ENCODE measurements at regions not wholly inside any gene's neighbourhood (a gene's known extent, or its start where the extent isn't known, plus 50 kb on each side); places are given as distances from the start of the nearest gene placed in this dataset.

DNA sequence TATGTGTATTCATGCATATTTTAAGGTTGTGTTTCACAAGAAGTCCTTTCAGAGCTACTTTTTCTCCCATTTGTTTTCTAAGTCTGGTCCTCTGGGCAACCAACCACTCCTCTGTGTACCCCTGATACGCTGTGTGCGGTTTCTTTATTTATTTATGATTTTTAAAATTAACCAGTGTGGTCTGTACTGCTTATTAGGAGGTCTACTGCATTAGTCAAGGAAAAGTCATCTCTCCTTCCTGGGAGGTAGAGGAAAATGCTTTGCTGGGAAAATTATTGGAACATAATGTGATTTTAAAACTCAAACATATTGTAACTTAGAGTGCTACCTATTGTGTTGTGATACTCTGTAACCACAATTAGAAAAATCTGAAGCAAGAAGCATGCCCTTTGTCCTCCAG is 1404.3 kb downstream of the SUCLG1 start:
- Histone ChIP-seq H3K36me3 (no peaks in the 10 kb centered on the region), H3K4me3 (ENCODE audit: low read depth, low read length) (no peak overlapping the region), H3K9me3 (no peaks in the 10 kb centered on the region), H3K4me1 (no peaks in the 10 kb centered on the region), H3K27me3 (no peaks in the 10 kb centered on the region)
- TF ChIP-seq, protein P1, sequence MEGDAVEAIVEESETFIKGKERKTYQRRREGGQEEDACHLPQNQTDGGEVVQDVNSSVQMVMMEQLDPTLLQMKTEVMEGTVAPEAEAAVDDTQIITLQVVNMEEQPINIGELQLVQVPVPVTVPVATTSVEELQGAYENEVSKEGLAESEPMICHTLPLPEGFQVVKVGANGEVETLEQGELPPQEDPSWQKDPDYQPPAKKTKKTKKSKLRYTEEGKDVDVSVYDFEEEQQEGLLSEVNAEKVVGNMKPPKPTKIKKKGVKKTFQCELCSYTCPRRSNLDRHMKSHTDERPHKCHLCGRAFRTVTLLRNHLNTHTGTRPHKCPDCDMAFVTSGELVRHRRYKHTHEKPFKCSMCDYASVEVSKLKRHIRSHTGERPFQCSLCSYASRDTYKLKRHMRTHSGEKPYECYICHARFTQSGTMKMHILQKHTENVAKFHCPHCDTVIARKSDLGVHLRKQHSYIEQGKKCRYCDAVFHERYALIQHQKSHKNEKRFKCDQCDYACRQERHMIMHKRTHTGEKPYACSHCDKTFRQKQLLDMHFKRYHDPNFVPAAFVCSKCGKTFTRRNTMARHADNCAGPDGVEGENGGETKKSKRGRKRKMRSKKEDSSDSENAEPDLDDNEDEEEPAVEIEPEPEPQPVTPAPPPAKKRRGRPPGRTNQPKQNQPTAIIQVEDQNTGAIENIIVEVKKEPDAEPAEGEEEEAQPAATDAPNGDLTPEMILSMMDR (IDR thresholded peaks at IDR 0.05; ENCODE audit: low read depth, low read length), result no peak
- DNase-seq, result no peak

DNA sequence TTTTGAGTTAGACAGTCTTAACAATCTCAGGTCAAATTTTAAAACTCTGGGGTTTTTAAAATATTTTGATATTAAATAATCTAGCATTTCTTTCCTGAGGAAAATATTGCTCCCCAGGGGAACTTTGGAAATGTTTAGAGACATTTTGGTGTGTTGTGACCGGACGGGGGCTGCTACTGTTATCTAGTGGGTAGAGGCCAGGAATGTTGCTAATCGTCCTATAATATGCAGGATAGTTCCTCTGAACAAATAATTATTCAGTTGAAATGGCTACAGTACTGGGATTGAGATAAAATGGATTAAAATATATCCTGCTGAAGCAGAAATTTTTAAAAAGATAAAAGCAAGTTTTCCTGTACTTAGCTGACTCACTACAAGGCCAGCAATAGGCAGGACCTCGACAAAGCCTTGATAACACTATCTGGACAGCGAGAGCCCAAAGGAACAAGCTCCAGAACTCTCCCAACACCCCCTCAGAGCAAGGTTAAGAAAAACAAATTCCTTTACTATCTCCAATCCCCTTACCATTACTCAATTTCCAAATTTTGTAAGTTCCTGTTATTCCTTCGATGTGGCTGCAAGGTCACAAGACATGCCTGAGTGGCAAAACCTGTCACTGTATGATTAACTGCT is 1407.4 kb downstream of the SUCLG1 start:
- TF ChIP-seq, protein P1 (IDR thresholded peaks at IDR 0.05; ENCODE audit: low read depth, low read length), result no peak
- no peak for DNase-seq
- no peaks in the 10 kb centered on the region for H3K9me3 ChIP-seq
- no peak overlapping the region for H3K4me3 ChIP-seq (ENCODE audit: low read depth, low read length)
- H3K4me1 ChIP-seq, result no peaks in the 10 kb centered on the region
- no peaks in the 10 kb centered on the region for H3K36me3 ChIP-seq
- H3K27me3 ChIP-seq, result no peaks in the 10 kb centered on the region

DNA sequence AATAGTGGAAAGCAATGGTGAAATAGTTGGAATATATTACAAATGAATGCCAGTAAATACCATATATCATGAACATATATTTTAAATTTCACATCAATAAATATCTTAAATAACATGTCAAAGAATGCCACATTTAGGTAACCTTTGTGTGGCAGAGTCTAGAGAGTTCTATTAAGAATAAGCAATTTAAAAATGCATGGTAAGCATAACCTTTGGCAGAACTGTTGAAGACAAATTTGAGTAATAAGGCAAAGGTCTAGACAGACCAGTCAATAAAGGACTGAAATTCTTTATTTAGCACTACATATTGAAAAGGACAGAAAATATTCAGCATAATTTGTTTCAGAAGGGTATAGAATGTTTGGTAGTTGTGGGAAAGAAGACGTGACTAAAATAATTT is 1417.0 kb downstream of the SUCLG1 start:
- no peak for DNase-seq
- Histone ChIP-seq H3K27me3 (no peaks in the 10 kb centered on the region), H3K36me3 (no peaks in the 10 kb centered on the region), H3K4me1 (no peaks in the 10 kb centered on the region), H3K4me3 (ENCODE audit: low read depth, low read length) (no peak overlapping the region), H3K9me3 (no peaks in the 10 kb centered on the region)
- TF ChIP-seq, protein P1 (IDR thresholded peaks at IDR 0.05; ENCODE audit: low read depth, low read length), result no peak

DNA sequence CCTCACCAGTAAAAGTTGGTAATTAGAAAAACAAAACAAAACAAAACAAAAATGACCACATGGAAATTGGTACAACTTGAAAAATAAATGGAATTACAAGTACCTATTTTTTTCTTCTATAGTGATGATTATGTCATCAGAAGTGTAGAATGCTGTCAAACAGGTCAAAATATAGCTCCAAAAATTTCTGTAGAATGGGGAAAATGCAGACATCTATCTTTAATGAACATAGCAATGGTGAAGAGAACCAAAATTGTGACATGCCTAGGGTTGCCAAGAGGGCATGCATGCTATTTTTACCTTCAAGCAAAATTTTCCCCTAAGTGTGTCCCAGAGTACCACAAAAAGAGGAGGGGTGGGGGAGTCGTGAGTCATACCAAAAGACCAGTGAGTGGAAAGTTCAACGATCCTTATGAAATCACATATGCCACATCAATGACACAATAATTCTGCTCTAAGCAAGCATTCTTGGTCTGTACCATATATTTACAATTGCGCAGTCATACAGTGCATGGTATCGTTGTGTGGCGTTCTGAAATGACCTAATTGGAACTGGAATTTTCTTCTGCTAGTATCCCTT is 1436.4 kb downstream of the SUCLG1 start:
- Histone ChIP-seq H3K36me3 (no peaks in the 10 kb centered on the region), H3K4me3 (ENCODE audit: low read depth, low read length) (no peak overlapping the region), H3K4me1 (no peaks in the 10 kb centered on the region), H3K9me3 (no peaks in the 10 kb centered on the region), H3K27me3 (no peaks in the 10 kb centered on the region)
- TF ChIP-seq, protein P1 (IDR thresholded peaks at IDR 0.05; ENCODE audit: low read depth, low read length), result no peak
- DNase-seq, result no peak

DNA sequence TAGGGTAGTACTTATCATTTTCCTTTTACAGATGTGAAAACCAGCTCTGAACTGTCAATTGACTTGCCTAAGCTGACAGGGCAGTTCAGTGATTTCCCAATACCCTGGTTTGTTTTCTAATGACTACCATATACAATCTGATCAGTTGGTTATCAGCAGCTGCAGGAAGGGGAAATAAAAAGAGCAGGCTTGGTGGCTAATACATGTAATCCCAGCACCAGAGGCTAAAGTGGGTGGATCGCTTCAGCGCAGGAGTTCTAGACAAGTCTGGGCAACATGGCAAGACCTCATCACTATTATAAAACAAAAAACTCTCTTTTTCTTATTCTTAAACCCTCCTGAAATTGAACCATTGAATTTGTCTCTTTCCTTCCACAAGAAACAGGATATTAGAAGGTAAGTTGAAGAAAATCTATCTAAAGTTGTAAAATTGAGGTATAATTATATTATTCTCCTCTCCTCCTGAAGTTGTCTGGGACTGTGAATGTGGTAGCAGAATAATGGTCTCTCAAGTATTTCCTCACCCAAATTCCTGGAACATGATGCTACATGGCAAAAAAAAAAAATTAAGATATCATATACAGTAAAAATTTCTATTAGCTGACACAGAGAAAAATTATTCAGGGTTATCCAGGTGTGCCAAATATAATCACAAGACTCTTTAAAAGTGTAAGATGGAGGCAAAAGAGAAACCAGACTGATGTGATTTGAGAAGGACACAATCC is 1441.6 kb downstream of the SUCLG1 start:
- TF ChIP-seq, protein P1 (IDR thresholded peaks at IDR 0.05; ENCODE audit: low read depth, low read length), result no peak
- Histone ChIP-seq H3K4me1 (no peaks in the 10 kb centered on the region), H3K4me3 (ENCODE audit: low read depth, low read length) (no peak overlapping the region), H3K27me3 (no peaks in the 10 kb centered on the region), H3K9me3 (no peaks in the 10 kb centered on the region), H3K36me3 (no peaks in the 10 kb centered on the region)
- no peak for DNase-seq
